Endodermal cell (in vitro differentiated cells): ENCODE measurements at regions not wholly inside any gene's neighbourhood (a gene's known extent, or its start where the extent isn't known, plus 50 kb on each side); places are given as distances from the start of the nearest gene placed in this dataset.

ENCODE experiments used
- DNase-seq: peaks from one replicate; pipeline ENCODE4 v3.0.0-alpha.2; 2017
- H3K27ac ChIP-seq: 2 replicates; pipeline ENCODE4 v1.5.1; 2013; ENCODE audit warnings: mild to moderate bottlenecking, low read depth, low read length, moderate library complexity
- H3K27me3 ChIP-seq: 2 replicates; pipeline ENCODE4 v1.6.1; 2013; ENCODE audit warnings: mild to moderate bottlenecking, low read length, moderate library complexity; ENCODE audit not compliant: insufficient read depth, control insufficient read depth, poor library complexity, severe bottlenecking
- H3K36me3 ChIP-seq: 2 replicates; pipeline ENCODE4 v1.7.0; 2013; ENCODE audit warnings: mild to moderate bottlenecking, low read length, moderate library complexity; ENCODE audit not compliant: control insufficient read depth, insufficient read depth
- H3K4me1 ChIP-seq: one replicate; pipeline ENCODE4 v1.7.0; 2013; ENCODE audit warnings: low read length; ENCODE audit not compliant: control insufficient read depth, insufficient read depth
- H3K4me3 ChIP-seq: 2 replicates; pipeline ENCODE4 v1.5.1; 2013; ENCODE audit warnings: mild to moderate bottlenecking, low read length, moderate library complexity
- H3K9ac ChIP-seq: 2 replicates; pipeline ENCODE4 v1.6.1; 2013; ENCODE audit warnings: mild to moderate bottlenecking, low read length, moderate library complexity; ENCODE audit not compliant: poor library complexity, severe bottlenecking; ENCODE audit errors: extremely low read depth
- H3K9me3 ChIP-seq: 2 replicates; pipeline ENCODE4 v1.6.1; 2013; ENCODE audit warnings: mild to moderate bottlenecking, low read length, moderate library complexity; ENCODE audit not compliant: control insufficient read depth
- H3K27ac Mint-ChIP-seq: 2 replicates; pipeline ENCODE4 v1.8.0; 2020; ENCODE audit warnings: mixed read lengths
- H3K27me3 Mint-ChIP-seq: 2 replicates; pipeline ENCODE4 v1.8.0; 2021; ENCODE audit warnings: mild to moderate bottlenecking, mixed read lengths; ENCODE audit not compliant: insufficient read depth
- H3K36me3 Mint-ChIP-seq: 2 replicates; pipeline ENCODE4 v1.8.0; 2020; ENCODE audit warnings: low read depth, mixed read lengths
- H3K4me1 Mint-ChIP-seq: 2 replicates; pipeline ENCODE4 v1.8.0; 2020; ENCODE audit warnings: mixed read lengths
- H3K4me3 Mint-ChIP-seq: 2 replicates; pipeline ENCODE4 v1.8.0; 2020; ENCODE audit warnings: mild to moderate bottlenecking, moderate library complexity, mixed read lengths
- H3K9me3 Mint-ChIP-seq: 2 replicates; pipeline ENCODE4 v1.8.0; 2020; ENCODE audit warnings: mild to moderate bottlenecking, mixed read lengths
- CTCF ChIP-seq: fragments of 200-600 bp; sonication (generic); conservative IDR thresholded peaks from 2 replicates; pipeline ENCODE4 v1.5.0; 2021; ENCODE audit warnings: antibody characterized with exemption, mild to moderate bottlenecking
- WGBS, 2 experiments: methylation state at CpG; one replicate each; pipeline versions ENCODE4 v1.1.5 to v1.1.7; 2013; ENCODE audit warnings: missing lambda C conversion rate in 2 of 2, mixed read lengths in 1 of 2; ENCODE audit not compliant: insufficient coverage in 1 of 2, insufficient read length in 1 of 2; 5-methylcytosine and 5-hydroxymethylcytosine counted together

DNA sequence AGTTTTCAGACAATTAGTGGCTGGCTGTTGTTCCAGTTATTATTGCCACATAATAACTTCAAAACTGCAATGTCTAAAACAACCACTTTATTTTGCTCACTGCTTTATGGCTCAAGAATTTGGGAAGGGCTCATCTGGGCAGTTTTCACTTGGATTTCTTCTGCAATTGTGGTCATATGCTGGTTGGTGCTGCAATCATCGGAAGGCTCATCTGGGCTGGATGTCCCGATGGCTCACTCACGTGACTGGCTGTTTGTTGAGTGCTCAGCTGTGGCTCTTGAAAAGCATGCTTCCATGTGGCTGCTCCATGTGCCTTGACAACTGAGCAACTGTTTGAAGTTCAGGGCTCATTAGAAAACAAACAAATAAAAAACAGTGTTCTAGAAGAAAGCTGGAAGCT lies 1032.5 kb downstream of the DTWD2 start:
- no peaks in the 10 kb centered on the region for H3K4me1 Mint-ChIP-seq

DNA sequence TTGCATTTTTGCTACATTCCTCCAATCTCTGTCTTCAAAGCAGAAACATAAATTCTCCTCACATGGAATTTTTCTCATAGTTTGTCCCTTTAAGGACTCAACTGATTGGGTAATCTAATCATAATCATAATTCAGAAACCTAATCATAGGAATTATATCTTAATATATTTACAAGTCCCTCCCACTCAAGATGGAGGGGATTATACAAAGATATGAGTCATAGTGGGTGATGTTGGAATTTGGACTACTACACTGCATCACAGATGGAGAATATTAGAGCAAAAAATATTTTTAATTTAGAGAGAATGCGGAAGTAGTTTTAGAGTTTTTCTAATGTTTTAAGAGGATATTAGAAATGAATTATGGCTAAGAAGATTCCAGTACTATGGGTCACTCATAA lies 1034.0 kb downstream of the DTWD2 start:
- no peak for DNase-seq
- H3K27ac ChIP-seq: no peak overlapping the region
- H3K4me1 ChIP-seq: no peaks in the 10 kb centered on the region
- H3K27me3 Mint-ChIP-seq: no peaks in the 10 kb centered on the region
- H3K36me3 ChIP-seq: no peaks in the 10 kb centered on the region
- no peaks in the 10 kb centered on the region for H3K36me3 Mint-ChIP-seq
- H3K4me1 Mint-ChIP-seq: no peaks in the 10 kb centered on the region
- 73% methylated on average over 1 of the region's 1 CpG; no CpG with 5 or more reads in 1 of the 2 experiments for WGBS, 2 experiments
- no peak overlapping the region for H3K9ac ChIP-seq
- no peaks in the 10 kb centered on the region for H3K9me3 ChIP-seq
- H3K27me3 ChIP-seq: no peaks in the 10 kb centered on the region
- no peak overlapping the region for H3K4me3 Mint-ChIP-seq
- no peak overlapping the region for H3K27ac Mint-ChIP-seq
- no peak for TF ChIP-seq CTCF
- H3K4me3 ChIP-seq: no peak overlapping the region
- no peaks in the 10 kb centered on the region for H3K9me3 Mint-ChIP-seq

More for the DNA sequence above, 1032.5 kb downstream of the DTWD2 start:
- H3K9ac ChIP-seq: no peak overlapping the region
- H3K4me1 ChIP-seq: no peaks in the 10 kb centered on the region
- no peak overlapping the region for H3K4me3 Mint-ChIP-seq
- H3K9me3 Mint-ChIP-seq: no peaks in the 10 kb centered on the region
- no peak overlapping the region for H3K4me3 ChIP-seq
- no peak for DNase-seq
- H3K36me3 ChIP-seq: no peaks in the 10 kb centered on the region
- no peak overlapping the region for H3K27ac ChIP-seq
- no peak for TF ChIP-seq CTCF
- no peak overlapping the region for H3K27ac Mint-ChIP-seq
- H3K36me3 Mint-ChIP-seq: no peaks in the 10 kb centered on the region
- no peaks in the 10 kb centered on the region for H3K9me3 ChIP-seq
- no peaks in the 10 kb centered on the region for H3K27me3 ChIP-seq
- H3K27me3 Mint-ChIP-seq: no peaks in the 10 kb centered on the region
- 90 to 94% methylated on average over 3 of the region's 3 CpGs for WGBS, 2 experiments

GRCh38 chr5:117953272-117953671 lies 1035.1 kb downstream of the DTWD2 start:
- Mint-ChIP-seq H3K4me3 (no peak overlapping the region), H3K36me3 (no peaks in the 10 kb centered on the region), H3K27me3 (no peaks in the 10 kb centered on the region), H3K4me1 (no peaks in the 10 kb centered on the region), H3K9me3 (no peaks in the 10 kb centered on the region), H3K27ac (no peak overlapping the region)
- Histone ChIP-seq H3K4me1 (no peaks in the 10 kb centered on the region), H3K9me3 (no peaks in the 10 kb centered on the region), H3K36me3 (no peaks in the 10 kb centered on the region), H3K9ac (no peak overlapping the region), H3K27me3 (no peaks in the 10 kb centered on the region), H3K4me3 (no peak overlapping the region), H3K27ac (no peak overlapping the region)
- TF ChIP-seq CTCF: no peak
- whole genome bisulfite sequencing, 2 experiments: 93 to 96% methylated on average over 10 to 13 of the region's 13 CpGs
- no peak for DNase-seq
